WTC11 (cell line): ENCODE measurements at regions not wholly inside any gene's neighbourhood (a gene's known extent, or its start where the extent isn't known, plus 50 kb on each side); places are given as distances from the start of the nearest gene placed in this dataset.

Experiments
- CREB1 ChIP-seq: sonication (generic); formaldehyde crosslinking; IDR thresholded peaks from 2 replicates; pipeline ENCODE4 v1.8.0; 2023; ENCODE audit warnings: mild to moderate bottlenecking, missing genetic modification reagents
- CTCF ChIP-seq: fragments of 200-600 bp; IDR thresholded peaks from 2 replicates; pipeline ENCODE4 v1.8.0; 2022; ENCODE audit warnings: antibody characterized with exemption
- MLX ChIP-seq: sonication (generic); formaldehyde crosslinking; IDR thresholded peaks from 2 replicates; pipeline ENCODE4 v1.8.1; 2023; ENCODE audit warnings: mild to moderate bottlenecking, missing genetic modification reagents, moderate library complexity
- NR2C2 ChIP-seq: sonication (generic); formaldehyde crosslinking; IDR thresholded peaks from 2 replicates; pipeline ENCODE4 v1.8.0; 2022; ENCODE audit warnings: mild to moderate bottlenecking, missing genetic modification reagents
- ZNF219 ChIP-seq: sonication (generic); formaldehyde crosslinking; IDR thresholded peaks from 2 replicates; pipeline ENCODE4 v1.8.0; 2023; ENCODE audit warnings: missing genetic modification reagents, mild to moderate bottlenecking, borderline replicate concordance
- ZNF416 ChIP-seq: fragments of 250-450 bp; sonication (Bioruptor Pico); IDR thresholded peaks from 2 replicates; pipeline ENCODE4 v1.9.0; 2021; ENCODE audit warnings: mild to moderate bottlenecking, inconsistent platforms
- TF ChIP-seq, protein P1 (sequence below): sonication (generic); formaldehyde crosslinking; IDR thresholded peaks from 2 replicates; pipeline ENCODE4 v1.8.1; 2023; ENCODE audit warnings: mild to moderate bottlenecking, missing genetic modification reagents
- TF ChIP-seq, protein P2 (sequence below): fragments of 250-450 bp; sonication (Bioruptor Pico); IDR thresholded peaks from 2 replicates; pipeline ENCODE4 v1.9.0; 2021; ENCODE audit warnings: mild to moderate bottlenecking, borderline replicate concordance

DNA sequence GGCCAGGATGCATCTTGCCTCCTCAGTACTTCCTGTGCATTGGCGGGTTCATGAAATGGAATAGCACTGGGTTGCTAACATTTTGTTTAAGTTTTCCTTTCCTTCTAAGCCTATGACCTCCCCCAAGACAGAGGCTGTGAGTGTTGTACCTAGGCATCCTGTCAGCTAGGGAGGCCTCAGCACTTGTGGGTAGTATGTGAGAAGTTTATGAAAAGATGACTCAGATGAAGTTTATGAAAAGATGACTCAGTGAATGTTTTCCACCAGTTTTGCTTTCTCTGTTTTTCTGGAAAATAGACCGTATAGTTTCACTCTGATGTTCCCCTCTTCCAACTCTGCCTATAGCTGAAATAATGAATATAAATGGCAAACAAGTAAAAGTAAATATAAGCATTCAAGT, 412.9 kb downstream of the TMEM182 start:
- TF ChIP-seq CTCF: no peak
- TF ChIP-seq, protein P1, sequence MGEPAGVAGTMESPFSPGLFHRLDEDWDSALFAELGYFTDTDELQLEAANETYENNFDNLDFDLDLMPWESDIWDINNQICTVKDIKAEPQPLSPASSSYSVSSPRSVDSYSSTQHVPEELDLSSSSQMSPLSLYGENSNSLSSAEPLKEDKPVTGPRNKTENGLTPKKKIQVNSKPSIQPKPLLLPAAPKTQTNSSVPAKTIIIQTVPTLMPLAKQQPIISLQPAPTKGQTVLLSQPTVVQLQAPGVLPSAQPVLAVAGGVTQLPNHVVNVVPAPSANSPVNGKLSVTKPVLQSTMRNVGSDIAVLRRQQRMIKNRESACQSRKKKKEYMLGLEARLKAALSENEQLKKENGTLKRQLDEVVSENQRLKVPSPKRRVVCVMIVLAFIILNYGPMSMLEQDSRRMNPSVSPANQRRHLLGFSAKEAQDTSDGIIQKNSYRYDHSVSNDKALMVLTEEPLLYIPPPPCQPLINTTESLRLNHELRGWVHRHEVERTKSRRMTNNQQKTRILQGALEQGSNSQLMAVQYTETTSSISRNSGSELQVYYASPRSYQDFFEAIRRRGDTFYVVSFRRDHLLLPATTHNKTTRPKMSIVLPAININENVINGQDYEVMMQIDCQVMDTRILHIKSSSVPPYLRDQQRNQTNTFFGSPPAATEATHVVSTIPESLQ (CRISPR knock-in tag): no peak
- TF ChIP-seq, protein P2, sequence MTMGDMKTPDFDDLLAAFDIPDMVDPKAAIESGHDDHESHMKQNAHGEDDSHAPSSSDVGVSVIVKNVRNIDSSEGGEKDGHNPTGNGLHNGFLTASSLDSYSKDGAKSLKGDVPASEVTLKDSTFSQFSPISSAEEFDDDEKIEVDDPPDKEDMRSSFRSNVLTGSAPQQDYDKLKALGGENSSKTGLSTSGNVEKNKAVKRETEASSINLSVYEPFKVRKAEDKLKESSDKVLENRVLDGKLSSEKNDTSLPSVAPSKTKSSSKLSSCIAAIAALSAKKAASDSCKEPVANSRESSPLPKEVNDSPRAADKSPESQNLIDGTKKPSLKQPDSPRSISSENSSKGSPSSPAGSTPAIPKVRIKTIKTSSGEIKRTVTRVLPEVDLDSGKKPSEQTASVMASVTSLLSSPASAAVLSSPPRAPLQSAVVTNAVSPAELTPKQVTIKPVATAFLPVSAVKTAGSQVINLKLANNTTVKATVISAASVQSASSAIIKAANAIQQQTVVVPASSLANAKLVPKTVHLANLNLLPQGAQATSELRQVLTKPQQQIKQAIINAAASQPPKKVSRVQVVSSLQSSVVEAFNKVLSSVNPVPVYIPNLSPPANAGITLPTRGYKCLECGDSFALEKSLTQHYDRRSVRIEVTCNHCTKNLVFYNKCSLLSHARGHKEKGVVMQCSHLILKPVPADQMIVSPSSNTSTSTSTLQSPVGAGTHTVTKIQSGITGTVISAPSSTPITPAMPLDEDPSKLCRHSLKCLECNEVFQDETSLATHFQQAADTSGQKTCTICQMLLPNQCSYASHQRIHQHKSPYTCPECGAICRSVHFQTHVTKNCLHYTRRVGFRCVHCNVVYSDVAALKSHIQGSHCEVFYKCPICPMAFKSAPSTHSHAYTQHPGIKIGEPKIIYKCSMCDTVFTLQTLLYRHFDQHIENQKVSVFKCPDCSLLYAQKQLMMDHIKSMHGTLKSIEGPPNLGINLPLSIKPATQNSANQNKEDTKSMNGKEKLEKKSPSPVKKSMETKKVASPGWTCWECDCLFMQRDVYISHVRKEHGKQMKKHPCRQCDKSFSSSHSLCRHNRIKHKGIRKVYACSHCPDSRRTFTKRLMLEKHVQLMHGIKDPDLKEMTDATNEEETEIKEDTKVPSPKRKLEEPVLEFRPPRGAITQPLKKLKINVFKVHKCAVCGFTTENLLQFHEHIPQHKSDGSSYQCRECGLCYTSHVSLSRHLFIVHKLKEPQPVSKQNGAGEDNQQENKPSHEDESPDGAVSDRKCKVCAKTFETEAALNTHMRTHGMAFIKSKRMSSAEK (CRISPR knock-in tag): no peak
- no peak for TF ChIP-seq CREB1 (CRISPR knock-in tag)
- TF ChIP-seq MLX (CRISPR knock-in tag): no peak
- no peak for TF ChIP-seq ZNF219 (CRISPR knock-in tag)
- no peak for TF ChIP-seq ZNF416
- TF ChIP-seq NR2C2 (CRISPR knock-in tag): no peak
